Mesendoderm (in vitro differentiated cells): ENCODE measurements at regions not wholly inside any gene's neighbourhood (a gene's known extent, or its start where the extent isn't known, plus 50 kb on each side); places are given as distances from the start of the nearest gene placed in this dataset.
"Not testable (repeated sequence)": the region's sequence is repeated elsewhere in the genome, so short reads cannot be mapped to it uniquely, and the experiment has no call there.

ENCODE experiments used
- DNase-seq: peaks from one replicate; pipeline ENCODE4 v3.0.0; 2013
- H2AK5ac ChIP-seq: 2 replicates; pipeline ENCODE4 v1.6.1; 2013; ENCODE audit warnings: low read length, inconsistent platforms
- H2BK120ac ChIP-seq: 2 replicates; pipeline ENCODE4 v1.6.1; 2013; ENCODE audit warnings: low read depth, mild to moderate bottlenecking, low read length, moderate library complexity, mixed read lengths
- H2BK15ac ChIP-seq: replicated peaks from 2 replicates; pipeline ENCODE4 v1.6.1; 2013; ENCODE audit warnings: low read depth, mild to moderate bottlenecking, moderate library complexity
- H2BK5ac ChIP-seq: 2 replicates; pipeline ENCODE4 v1.6.1; 2013; ENCODE audit warnings: low read length, inconsistent platforms
- H3K18ac ChIP-seq: 2 replicates; pipeline ENCODE4 v1.6.1; 2013; ENCODE audit warnings: mild to moderate bottlenecking, low read length, mixed read lengths
- H3K23ac ChIP-seq: one replicate; pipeline ENCODE4 v1.6.1; 2013; ENCODE audit warnings: low read length
- H3K27ac ChIP-seq: 2 replicates; pipeline ENCODE4 v1.5.1; 2013; ENCODE audit warnings: low read depth, mild to moderate bottlenecking, inconsistent platforms, low read length, moderate library complexity
- H3K27me3 ChIP-seq: 2 replicates; pipeline ENCODE4 v1.6.1; 2013; ENCODE audit warnings: low read length, control low read depth, mild to moderate bottlenecking, inconsistent platforms; ENCODE audit not compliant: insufficient read depth, poor library complexity
- H3K36me3 ChIP-seq: 2 replicates; pipeline ENCODE4 v1.6.1; 2013; ENCODE audit warnings: low read length, inconsistent platforms; ENCODE audit not compliant: control insufficient read depth, insufficient read depth
- H3K4ac ChIP-seq: one replicate; pipeline ENCODE4 v1.6.1; 2013; ENCODE audit warnings: low read depth, mild to moderate bottlenecking, low read length, moderate library complexity
- H3K4me1 ChIP-seq: 2 replicates; pipeline ENCODE4 v1.6.1; 2013; ENCODE audit warnings: low read depth, low read length, inconsistent platforms; ENCODE audit not compliant: control insufficient read depth
- H3K4me2 ChIP-seq: 2 replicates; pipeline ENCODE4 v1.6.1; 2013; ENCODE audit warnings: low read length
- H3K4me3 ChIP-seq: 2 replicates; pipeline ENCODE4 v1.5.1; 2013; ENCODE audit warnings: mild to moderate bottlenecking, low read length
- H3K56ac ChIP-seq: one replicate; pipeline ENCODE4 v1.6.1; 2013; ENCODE audit warnings: low read length
- H3K79me1 ChIP-seq: 2 replicates; pipeline ENCODE4 v1.6.1; 2013; ENCODE audit warnings: low read length, inconsistent platforms
- H3K79me2 ChIP-seq: 2 replicates; pipeline ENCODE4 v1.6.1; 2013; ENCODE audit warnings: mild to moderate bottlenecking, low read length; ENCODE audit not compliant: control insufficient read depth, insufficient read depth
- H3K9ac ChIP-seq: 2 replicates; pipeline ENCODE4 v1.6.1; 2013; ENCODE audit warnings: low read length, inconsistent platforms
- H4K5ac ChIP-seq: one replicate; pipeline ENCODE4 v1.6.1; 2013; ENCODE audit warnings: low read length
- H4K8ac ChIP-seq: one replicate; pipeline ENCODE4 v1.6.1; 2013; ENCODE audit warnings: low read depth, mild to moderate bottlenecking, control low read depth, low read length, moderate library complexity
- WGBS: extraction: QIAGEN DNeasy Blood & Tissue Kit; methylation state at CpG from one replicate; pipeline ENCODE4 v1.1.7; 2013; ENCODE audit warnings: low lambda C conversion rate, missing lambda C conversion rate; ENCODE audit not compliant: insufficient coverage; ENCODE audit errors: extremely low coverage; 5-methylcytosine and 5-hydroxymethylcytosine counted together

GRCh38 chr21:5236846-5237675 is 5284.3 kb upstream of the TPTE start:
- H3K9ac ChIP-seq, H4K5ac ChIP-seq, H3K18ac ChIP-seq, H2BK5ac ChIP-seq, H3K36me3 ChIP-seq, H3K27ac ChIP-seq, H3K4me1 ChIP-seq, H4K8ac ChIP-seq, H3K4me2 ChIP-seq, H3K4me3 ChIP-seq, H3K79me2 ChIP-seq, H3K79me1 ChIP-seq, DNase-seq, H2BK15ac ChIP-seq, H2BK120ac ChIP-seq, H3K27me3 ChIP-seq, H3K4ac ChIP-seq, H3K56ac ChIP-seq, H2AK5ac ChIP-seq, H3K23ac ChIP-seq: not testable (repeated sequence)
- no CpG with 5 or more reads among the region's 9 CpGs for WGBS

GRCh38 chr21:5240521-5240920 is 5280.9 kb upstream of the TPTE start:
- H2BK120ac ChIP-seq, DNase-seq, H2AK5ac ChIP-seq, H3K9ac ChIP-seq, H3K4me3 ChIP-seq, H2BK15ac ChIP-seq, H3K27me3 ChIP-seq, H4K8ac ChIP-seq, H3K36me3 ChIP-seq, H3K18ac ChIP-seq, H2BK5ac ChIP-seq, H3K4me2 ChIP-seq, H3K56ac ChIP-seq, H3K79me2 ChIP-seq, H3K4ac ChIP-seq, H3K27ac ChIP-seq, H4K5ac ChIP-seq, H3K4me1 ChIP-seq, H3K23ac ChIP-seq, H3K79me1 ChIP-seq: not testable (repeated sequence)
- WGBS: no CpG with 5 or more reads among the region's 5 CpGs

GRCh38 chr21:5242732-5243131 is 5278.7 kb upstream of the TPTE start:
- not testable (repeated sequence) for H3K18ac ChIP-seq, H3K27ac ChIP-seq, H3K27me3 ChIP-seq, H3K4ac ChIP-seq, H3K79me1 ChIP-seq, H3K9ac ChIP-seq, H3K56ac ChIP-seq, H3K4me1 ChIP-seq, H4K8ac ChIP-seq, H3K4me2 ChIP-seq, H4K5ac ChIP-seq, H2BK120ac ChIP-seq, H3K4me3 ChIP-seq, H3K79me2 ChIP-seq, H2AK5ac ChIP-seq, H2BK15ac ChIP-seq, H3K36me3 ChIP-seq, DNase-seq, H2BK5ac ChIP-seq, H3K23ac ChIP-seq
- no CpG with 5 or more reads among the region's 5 CpGs for WGBS

GRCh38 chr21:5243257-5243656 is 5278.1 kb upstream of the TPTE start:
- not testable (repeated sequence) for H2AK5ac ChIP-seq, H3K4me2 ChIP-seq, H3K23ac ChIP-seq, H3K79me1 ChIP-seq, DNase-seq, H3K27me3 ChIP-seq, H3K4me3 ChIP-seq, H4K8ac ChIP-seq, H2BK120ac ChIP-seq, H3K56ac ChIP-seq, H4K5ac ChIP-seq, H3K4me1 ChIP-seq, H3K4ac ChIP-seq, H2BK15ac ChIP-seq, H2BK5ac ChIP-seq, H3K27ac ChIP-seq, H3K18ac ChIP-seq, H3K36me3 ChIP-seq, H3K79me2 ChIP-seq, H3K9ac ChIP-seq
- WGBS: no CpG with 5 or more reads among the region's 2 CpGs

DNA sequence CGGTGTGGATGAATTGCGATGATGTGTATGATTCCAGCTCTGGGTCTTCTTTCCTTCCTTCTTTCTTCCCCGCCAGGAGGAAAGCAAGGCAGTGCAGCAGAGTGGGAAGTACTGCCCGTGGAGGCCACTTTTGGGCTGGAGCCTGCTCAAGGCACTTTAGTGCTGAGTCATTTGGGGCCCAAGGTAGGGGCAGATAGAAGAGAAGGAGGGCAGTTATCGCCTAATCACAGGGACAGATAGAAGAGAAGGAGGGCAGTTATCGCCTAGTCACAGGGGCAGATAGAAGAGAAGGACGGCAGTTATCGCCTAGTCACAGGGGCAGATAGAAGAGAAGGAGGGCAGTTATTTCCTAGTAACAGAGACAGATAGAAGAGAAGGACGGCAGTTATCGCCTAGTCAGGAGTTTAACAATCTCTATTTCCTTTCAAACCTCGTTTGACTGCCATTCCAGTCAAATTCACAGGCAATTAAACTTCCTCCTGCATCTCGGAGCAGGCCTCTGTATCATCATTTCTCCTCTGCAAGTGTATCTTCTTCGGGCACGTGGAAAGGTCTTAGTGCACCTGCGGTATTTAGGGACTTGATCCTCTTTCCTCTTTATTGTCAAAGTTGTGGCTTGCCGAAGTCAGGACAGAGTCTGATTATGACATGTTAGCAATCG is 5277.5 kb upstream of the TPTE start:
- not testable (repeated sequence) for H3K4ac ChIP-seq, H3K79me2 ChIP-seq, H2BK15ac ChIP-seq, H4K5ac ChIP-seq, H3K79me1 ChIP-seq, H3K23ac ChIP-seq, H3K27me3 ChIP-seq, H2BK120ac ChIP-seq, H3K9ac ChIP-seq, H4K8ac ChIP-seq, H3K4me1 ChIP-seq, H3K4me3 ChIP-seq, H3K18ac ChIP-seq, H3K4me2 ChIP-seq, H3K27ac ChIP-seq, H3K36me3 ChIP-seq, H3K56ac ChIP-seq, H2BK5ac ChIP-seq, DNase-seq, H2AK5ac ChIP-seq
- no CpG with 5 or more reads among the region's 17 CpGs for WGBS
